NCI-H748 treated with DMSO at 0.1 percent for 48 hours (cell line): ENCODE measurements at regions not wholly inside any gene's neighbourhood (a gene's known extent, or its start where the extent isn't known, plus 50 kb on each side); places are given as distances from the start of the nearest gene placed in this dataset.

ENCODE experiments used
- DNase-seq: peaks from one replicate; lab custom pipeline; 2025; lab: John Stamatoyannopoulos, UW

- no peak for DNase-seq
These were observed 51.0 kb upstream of the LHX8 start for GRCh38 chr1:75083223-75083622.

- no peak for DNase-seq
These were observed 50.2 kb upstream of the LHX8 start for GRCh38 chr1:75083848-75084514.
